OCI-LY7 (cell line): ENCODE measurements at regions not wholly inside any gene's neighbourhood (a gene's known extent, or its start where the extent isn't known, plus 50 kb on each side); places are given as distances from the start of the nearest gene placed in this dataset.

ENCODE experiments used
- BruUV-seq: library from RNA; stranded (reverse); fragments of 400-500 nt; replicated peaks from 2 replicates; lab custom pipeline; 2021; lab: Mats Ljungman, UMichigan
- CTCF ChIA-PET: fragments of 300-600 bp; sonication (Branson Sonifier 250); formaldehyde crosslinking; loops from one replicate; lab custom pipeline; 2022; ENCODE audit warnings: antibody characterized with exemption; ENCODE audit not compliant: unreplicated experiment; lab: Charles Lee
- POLR2A ChIA-PET: fragments of 300-600 bp; sonication (Branson Sonifier 250); formaldehyde crosslinking; loops from one replicate; lab custom pipeline; 2022; ENCODE audit warnings: antibody characterized with exemption; lab: Charles Lee
- DNase-seq: peaks from one replicate; pipeline ENCODE4 v3.0.0-alpha.2; 2015; ENCODE audit warnings: low spot score
- H2AFZ ChIP-seq: fragments of 200-600 bp; sonication (generic), shearing (Covaris generic); 2 replicates; pipeline ENCODE4 v1.6.1; 2014; ENCODE audit warnings: mild to moderate bottlenecking, antibody characterized with exemption, low read length, moderate library complexity
- H3K27ac ChIP-seq: fragments of 200-600 bp; sonication (generic); 2 replicates; pipeline ENCODE4 v1.5.1; 2014; ENCODE audit warnings: mixed run types, low read depth, mild to moderate bottlenecking, moderate library complexity, low read length, inconsistent platforms; ENCODE audit not compliant: poor library complexity, severe bottlenecking
- H3K36me3 ChIP-seq: fragments of 200-600 bp; sonication (generic); 2 replicates; pipeline ENCODE4 v1.6.1; 2014; ENCODE audit warnings: mild to moderate bottlenecking, antibody characterized with exemption, low read length, moderate library complexity, mixed read lengths; ENCODE audit not compliant: insufficient read depth
- H3K4me1 ChIP-seq: fragments of 200-600 bp; sonication (generic); 2 replicates; pipeline ENCODE4 v1.5.1; 2014; ENCODE audit warnings: mild to moderate bottlenecking, low read length; ENCODE audit not compliant: insufficient read depth, poor library complexity, severe bottlenecking
- H3K4me2 ChIP-seq: fragments of 200-600 bp; sonication (generic); 2 replicates; pipeline ENCODE4 v1.6.1; 2014; ENCODE audit warnings: mild to moderate bottlenecking, low read length
- H3K4me3 ChIP-seq: fragments of 200-600 bp; sonication (generic); 2 replicates; pipeline ENCODE4 v1.5.1; 2014; ENCODE audit warnings: mild to moderate bottlenecking, low read depth, low read length; ENCODE audit not compliant: poor library complexity, severe bottlenecking
- H3K79me2 ChIP-seq: fragments of 200-600 bp; sonication (generic); 2 replicates; pipeline ENCODE4 v1.6.1; 2016; ENCODE audit warnings: low read depth, mild to moderate bottlenecking, low read length, moderate library complexity, mixed read lengths; ENCODE audit not compliant: insufficient read depth
- H3K9me2 ChIP-seq: fragments of 200-600 bp; sonication (generic); 2 replicates; pipeline ENCODE4 v1.6.1; 2016; ENCODE audit warnings: mild to moderate bottlenecking, low read length, mixed read lengths; ENCODE audit not compliant: insufficient read depth
- H3K9me3 ChIP-seq: fragments of 200-600 bp; sonication (generic); 2 replicates; pipeline ENCODE4 v1.6.1; 2014; ENCODE audit warnings: mild to moderate bottlenecking, mixed run types, low read length, mixed read lengths
- H4K20me1 ChIP-seq: fragments of 200-600 bp; sonication (generic); 2 replicates; pipeline ENCODE4 v1.6.1; 2014; ENCODE audit warnings: mild to moderate bottlenecking, antibody characterized with exemption, low read length, moderate library complexity, mixed read lengths; ENCODE audit not compliant: insufficient read depth
- CTCF ChIP-seq: fragments of 200-600 bp; sonication (generic); conservative IDR thresholded peaks from 2 replicates; pipeline ENCODE4 v1.5.1; 2014; ENCODE audit warnings: mild to moderate bottlenecking, antibody characterized with exemption, low read length, moderate library complexity, mixed read lengths
- EZH2phosphoT487 ChIP-seq: fragments of 200-600 bp; sonication (generic); IDR thresholded peaks from 2 replicates; pipeline ENCODE4 v1.6.1; 2018; ENCODE audit warnings: low read depth, borderline replicate concordance, mild to moderate bottlenecking, mixed run types, antibody characterized with exemption, low read length, moderate library complexity, mixed read lengths
- intact Hi-C: fragments of 100-400 bp; cut with micrococcal nuclease; formaldehyde crosslinking; loops from one replicate; pipeline ENCODE4 v1.10.0; 2022; ENCODE audit not compliant: unreplicated experiment

- no peaks in the 10 kb centered on the region for H3K79me2 ChIP-seq
- H3K36me3 ChIP-seq: no peaks in the 10 kb centered on the region
- no peaks in the 10 kb centered on the region for H4K20me1 ChIP-seq
- BruUV-seq: no TSS peak
- TF ChIP-seq CTCF: no peak
- no peak for TF ChIP-seq EZH2phosphoT487
- no peaks in the 10 kb centered on the region for H3K4me1 ChIP-seq
- H3K4me3 ChIP-seq: no peak overlapping the region
- no peaks in the 10 kb centered on the region for H3K9me2 ChIP-seq
- intact Hi-C loops: no loop called here
- H3K27ac ChIP-seq: no peak overlapping the region
- no peak overlapping the region for H3K4me2 ChIP-seq
- ChIA-PET POLR2A (no interaction called here), CTCF (no interaction called here)
- DNase-seq: no peak
- H2AFZ ChIP-seq: no peak overlapping the region
- H3K9me3 ChIP-seq: no peaks in the 10 kb centered on the region
Measured at GRCh38 chr18:44060197-44060596, 620.5 kb upstream of the SETBP1 start.

GRCh38 chr18:44061438-44061837 lies 619.2 kb upstream of the SETBP1 start:
- BruUV-seq: no TSS peak
- no peaks in the 10 kb centered on the region for H3K9me2 ChIP-seq
- H3K4me2 ChIP-seq: no peak overlapping the region
- TF ChIP-seq CTCF: no peak
- TF ChIP-seq EZH2phosphoT487: no peak
- intact Hi-C loops: no loop called here
- no peaks in the 10 kb centered on the region for H4K20me1 ChIP-seq
- ChIA-PET POLR2A (no interaction called here), CTCF (no interaction called here)
- no peak overlapping the region for H3K27ac ChIP-seq
- H3K36me3 ChIP-seq: no peaks in the 10 kb centered on the region
- no peak for DNase-seq
- no peak overlapping the region for H3K4me3 ChIP-seq
- no peaks in the 10 kb centered on the region for H3K9me3 ChIP-seq
- H2AFZ ChIP-seq: no peak overlapping the region
- no peaks in the 10 kb centered on the region for H3K4me1 ChIP-seq
- H3K79me2 ChIP-seq: no peaks in the 10 kb centered on the region

GRCh38 chr18:44062345-44062744 lies 618.3 kb upstream of the SETBP1 start:
- TF ChIP-seq EZH2phosphoT487 (no peak), CTCF (no peak)
- H3K9me3 ChIP-seq: no peaks in the 10 kb centered on the region
- H4K20me1 ChIP-seq: no peaks in the 10 kb centered on the region
- no peak overlapping the region for H3K27ac ChIP-seq
- no peaks in the 10 kb centered on the region for H3K36me3 ChIP-seq
- no peaks in the 10 kb centered on the region for H3K79me2 ChIP-seq
- no TSS peak for BruUV-seq
- no peak overlapping the region for H3K4me2 ChIP-seq
- DNase-seq: no peak
- ChIA-PET POLR2A (no interaction called here), CTCF (no interaction called here)
- H2AFZ ChIP-seq: no peak overlapping the region
- no peak overlapping the region for H3K4me3 ChIP-seq
- H3K9me2 ChIP-seq: no peaks in the 10 kb centered on the region
- intact Hi-C loops: no loop called here
- no peaks in the 10 kb centered on the region for H3K4me1 ChIP-seq
